OCI-LY7 (cell line): ENCODE measurements at regions not wholly inside any gene's neighbourhood (a gene's known extent, or its start where the extent isn't known, plus 50 kb on each side); places are given as distances from the start of the nearest gene placed in this dataset.

ENCODE experiments used
- BruUV-seq: library from RNA; stranded (reverse); fragments of 400-500 nt; replicated peaks from 2 replicates; lab custom pipeline; 2021; lab: Mats Ljungman, UMichigan
- CTCF ChIA-PET: fragments of 300-600 bp; sonication (Branson Sonifier 250); formaldehyde crosslinking; loops from one replicate; lab custom pipeline; 2022; ENCODE audit warnings: antibody characterized with exemption; ENCODE audit not compliant: unreplicated experiment; lab: Charles Lee
- POLR2A ChIA-PET: fragments of 300-600 bp; sonication (Branson Sonifier 250); formaldehyde crosslinking; loops from one replicate; lab custom pipeline; 2022; ENCODE audit warnings: antibody characterized with exemption; lab: Charles Lee
- DNase-seq: peaks from one replicate; pipeline ENCODE4 v3.0.0-alpha.2; 2015; ENCODE audit warnings: low spot score
- H2AFZ ChIP-seq: fragments of 200-600 bp; sonication (generic), shearing (Covaris generic); 2 replicates; pipeline ENCODE4 v1.6.1; 2014; ENCODE audit warnings: mild to moderate bottlenecking, antibody characterized with exemption, low read length, moderate library complexity
- H3K27ac ChIP-seq: fragments of 200-600 bp; sonication (generic); 2 replicates; pipeline ENCODE4 v1.5.1; 2014; ENCODE audit warnings: mixed run types, low read depth, mild to moderate bottlenecking, moderate library complexity, low read length, inconsistent platforms; ENCODE audit not compliant: poor library complexity, severe bottlenecking
- H3K36me3 ChIP-seq: fragments of 200-600 bp; sonication (generic); 2 replicates; pipeline ENCODE4 v1.6.1; 2014; ENCODE audit warnings: mild to moderate bottlenecking, antibody characterized with exemption, low read length, moderate library complexity, mixed read lengths; ENCODE audit not compliant: insufficient read depth
- H3K4me1 ChIP-seq: fragments of 200-600 bp; sonication (generic); 2 replicates; pipeline ENCODE4 v1.5.1; 2014; ENCODE audit warnings: mild to moderate bottlenecking, low read length; ENCODE audit not compliant: insufficient read depth, poor library complexity, severe bottlenecking
- H3K4me2 ChIP-seq: fragments of 200-600 bp; sonication (generic); 2 replicates; pipeline ENCODE4 v1.6.1; 2014; ENCODE audit warnings: mild to moderate bottlenecking, low read length
- H3K4me3 ChIP-seq: fragments of 200-600 bp; sonication (generic); 2 replicates; pipeline ENCODE4 v1.5.1; 2014; ENCODE audit warnings: mild to moderate bottlenecking, low read depth, low read length; ENCODE audit not compliant: poor library complexity, severe bottlenecking
- H3K79me2 ChIP-seq: fragments of 200-600 bp; sonication (generic); 2 replicates; pipeline ENCODE4 v1.6.1; 2016; ENCODE audit warnings: low read depth, mild to moderate bottlenecking, low read length, moderate library complexity, mixed read lengths; ENCODE audit not compliant: insufficient read depth
- H3K9me2 ChIP-seq: fragments of 200-600 bp; sonication (generic); 2 replicates; pipeline ENCODE4 v1.6.1; 2016; ENCODE audit warnings: mild to moderate bottlenecking, low read length, mixed read lengths; ENCODE audit not compliant: insufficient read depth
- H3K9me3 ChIP-seq: fragments of 200-600 bp; sonication (generic); 2 replicates; pipeline ENCODE4 v1.6.1; 2014; ENCODE audit warnings: mild to moderate bottlenecking, mixed run types, low read length, mixed read lengths
- H4K20me1 ChIP-seq: fragments of 200-600 bp; sonication (generic); 2 replicates; pipeline ENCODE4 v1.6.1; 2014; ENCODE audit warnings: mild to moderate bottlenecking, antibody characterized with exemption, low read length, moderate library complexity, mixed read lengths; ENCODE audit not compliant: insufficient read depth
- EZH2phosphoT487 ChIP-seq: fragments of 200-600 bp; sonication (generic); IDR thresholded peaks from 2 replicates; pipeline ENCODE4 v1.6.1; 2018; ENCODE audit warnings: low read depth, borderline replicate concordance, mild to moderate bottlenecking, mixed run types, antibody characterized with exemption, low read length, moderate library complexity, mixed read lengths
- intact Hi-C: fragments of 100-400 bp; cut with micrococcal nuclease; formaldehyde crosslinking; loops from one replicate; pipeline ENCODE4 v1.10.0; 2022; ENCODE audit not compliant: unreplicated experiment
- TF ChIP-seq, protein P1 (sequence below): fragments of 200-600 bp; sonication (generic); conservative IDR thresholded peaks from 2 replicates; pipeline ENCODE4 v1.5.1; 2014; ENCODE audit warnings: mild to moderate bottlenecking, antibody characterized with exemption, low read length, moderate library complexity, mixed read lengths

DNA sequence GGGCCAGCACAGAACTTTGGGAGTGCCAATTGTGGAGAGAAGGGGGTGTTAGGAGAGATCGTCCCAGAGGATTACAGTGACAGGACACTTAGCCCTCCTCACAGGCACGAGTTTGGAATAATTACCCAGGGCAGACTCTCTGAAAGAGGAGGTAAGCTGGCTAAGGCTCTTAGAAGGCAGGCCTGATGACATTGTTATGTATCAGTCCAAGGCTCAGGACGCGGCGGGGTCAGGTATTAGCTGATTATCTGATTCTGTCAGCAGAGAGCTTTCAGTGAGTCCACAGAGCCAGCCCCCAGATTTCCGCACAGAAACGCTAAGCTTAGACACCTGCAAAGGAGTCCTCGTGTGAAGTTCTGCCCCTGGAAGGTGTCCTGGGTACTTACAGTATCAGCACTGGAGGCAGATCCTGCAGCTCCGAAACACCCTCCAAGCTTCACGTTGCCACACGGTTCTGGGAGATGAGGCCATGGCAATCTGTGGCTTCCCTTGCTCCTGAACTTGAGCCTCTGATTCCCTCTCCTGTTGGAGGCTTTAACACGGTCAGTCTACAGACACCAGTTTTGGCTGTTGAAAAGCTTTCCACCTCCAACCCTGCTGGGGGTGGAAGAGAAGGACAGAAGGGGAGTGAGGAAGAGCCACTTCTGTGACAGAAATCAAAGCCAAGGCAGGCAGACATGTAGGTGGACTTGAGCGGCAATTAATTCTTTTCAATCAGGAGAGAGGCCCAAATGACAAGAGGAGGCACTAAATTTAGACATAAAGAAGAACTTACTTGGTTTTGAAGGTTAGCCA is 123.6 kb upstream of the CADM1 start:
- intact Hi-C loops = no loop called here
- POLR2A ChIA-PET = interaction anchor here (1.2 kb wide), 1 partner anchor 13 kb away, joined by 3 read pairs; no protein-coding TSS in a partner anchor

DNA sequence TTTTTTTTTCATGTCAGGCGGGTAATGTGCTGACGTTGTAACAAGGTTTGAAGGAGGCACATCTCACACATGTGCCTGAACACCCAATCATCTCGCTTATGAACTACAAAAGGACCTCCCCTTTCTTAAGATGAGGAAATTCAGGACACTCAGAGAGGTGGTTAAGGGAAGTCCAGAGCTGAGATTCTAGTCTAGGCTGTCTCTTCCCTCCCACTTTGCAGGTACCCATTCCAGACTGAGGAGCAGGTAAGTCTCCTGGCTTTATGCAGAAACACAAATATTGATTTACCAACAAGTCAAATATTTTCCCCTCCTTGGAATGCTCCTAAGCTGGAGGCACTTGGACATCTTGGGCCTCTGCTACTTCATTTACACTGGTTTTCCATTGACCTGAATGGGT is 122.9 kb upstream of the CADM1 start:
- BruUV-seq = no TSS peak
- H3K9me3 ChIP-seq = no peaks in the 10 kb centered on the region
- no peaks in the 10 kb centered on the region for H3K4me1 ChIP-seq
- no peak overlapping the region for H3K4me2 ChIP-seq
- H3K79me2 ChIP-seq = no peaks in the 10 kb centered on the region
- no peaks in the 10 kb centered on the region for H4K20me1 ChIP-seq
- H3K4me3 ChIP-seq = no peak overlapping the region
- no peak for TF ChIP-seq EZH2phosphoT487
- TF ChIP-seq, protein P1, sequence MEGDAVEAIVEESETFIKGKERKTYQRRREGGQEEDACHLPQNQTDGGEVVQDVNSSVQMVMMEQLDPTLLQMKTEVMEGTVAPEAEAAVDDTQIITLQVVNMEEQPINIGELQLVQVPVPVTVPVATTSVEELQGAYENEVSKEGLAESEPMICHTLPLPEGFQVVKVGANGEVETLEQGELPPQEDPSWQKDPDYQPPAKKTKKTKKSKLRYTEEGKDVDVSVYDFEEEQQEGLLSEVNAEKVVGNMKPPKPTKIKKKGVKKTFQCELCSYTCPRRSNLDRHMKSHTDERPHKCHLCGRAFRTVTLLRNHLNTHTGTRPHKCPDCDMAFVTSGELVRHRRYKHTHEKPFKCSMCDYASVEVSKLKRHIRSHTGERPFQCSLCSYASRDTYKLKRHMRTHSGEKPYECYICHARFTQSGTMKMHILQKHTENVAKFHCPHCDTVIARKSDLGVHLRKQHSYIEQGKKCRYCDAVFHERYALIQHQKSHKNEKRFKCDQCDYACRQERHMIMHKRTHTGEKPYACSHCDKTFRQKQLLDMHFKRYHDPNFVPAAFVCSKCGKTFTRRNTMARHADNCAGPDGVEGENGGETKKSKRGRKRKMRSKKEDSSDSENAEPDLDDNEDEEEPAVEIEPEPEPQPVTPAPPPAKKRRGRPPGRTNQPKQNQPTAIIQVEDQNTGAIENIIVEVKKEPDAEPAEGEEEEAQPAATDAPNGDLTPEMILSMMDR = no peak
- no peak overlapping the region for H2AFZ ChIP-seq
- H3K27ac ChIP-seq = no peak overlapping the region
- ChIA-PET CTCF (no interaction called here), POLR2A (interaction anchor here (1.2 kb wide), 1 partner anchor 13 kb away, joined by 3 read pairs; no protein-coding TSS in a partner anchor)
- no peaks in the 10 kb centered on the region for H3K9me2 ChIP-seq
- intact Hi-C loops = no loop called here
- no peaks in the 10 kb centered on the region for H3K36me3 ChIP-seq
- DNase-seq = no peak

More for the DNA sequence above, 123.6 kb upstream of the CADM1 start:
- Histone ChIP-seq H2AFZ (no peak overlapping the region), H3K4me1 (no peaks in the 10 kb centered on the region), H3K4me3 (no peak overlapping the region), H3K4me2 (no peak overlapping the region), H3K9me2 (no peaks in the 10 kb centered on the region), H3K79me2 (no peaks in the 10 kb centered on the region), H4K20me1 (no peaks in the 10 kb centered on the region), H3K9me3 (no peaks in the 10 kb centered on the region), H3K36me3 (no peaks in the 10 kb centered on the region), H3K27ac (no peak overlapping the region)
- BruUV-seq = no TSS peak
- CTCF ChIA-PET = no interaction called here
- TF ChIP-seq EZH2phosphoT487 = no peak
- no peak for DNase-seq

DNA sequence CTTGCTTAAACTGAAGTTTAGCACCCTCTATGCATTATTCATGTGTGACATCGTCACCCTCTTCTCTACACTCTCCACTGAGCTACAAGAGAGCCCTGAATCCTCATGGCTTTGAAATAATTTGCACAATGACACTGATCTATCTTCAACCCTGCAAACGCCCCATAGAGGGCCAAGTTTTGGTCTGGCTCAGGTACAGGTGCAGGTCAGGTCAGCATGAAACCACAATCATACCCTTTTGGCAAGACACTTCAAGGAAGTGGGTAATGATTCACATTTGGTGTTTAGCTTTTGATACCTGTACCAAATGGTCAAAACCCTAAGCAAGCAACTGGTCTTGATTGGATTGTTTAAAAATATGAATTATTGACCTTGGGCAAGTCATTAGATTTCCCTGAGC is 122.2 kb upstream of the CADM1 start:
- ChIA-PET CTCF (no interaction called here), POLR2A (interaction anchor here (0.5 to 0.9 kb wide), 3 partner anchors 25 to 307 kb away, joined by 3 read pairs; no protein-coding TSS in a partner anchor)
- H3K9me2 ChIP-seq = no peaks in the 10 kb centered on the region
- no peaks in the 10 kb centered on the region for H4K20me1 ChIP-seq
- H3K4me3 ChIP-seq = no peak overlapping the region
- no peak for DNase-seq
- TF ChIP-seq, protein P1 = no peak
- TF ChIP-seq EZH2phosphoT487 = no peak
- H2AFZ ChIP-seq = no peak overlapping the region
- no peaks in the 10 kb centered on the region for H3K36me3 ChIP-seq
- H3K4me2 ChIP-seq = no peak overlapping the region
- H3K27ac ChIP-seq = no peak overlapping the region
- intact Hi-C loops = no loop called here
- no peaks in the 10 kb centered on the region for H3K79me2 ChIP-seq
- BruUV-seq = no TSS peak
- no peaks in the 10 kb centered on the region for H3K4me1 ChIP-seq
- no peaks in the 10 kb centered on the region for H3K9me3 ChIP-seq
